Smooth muscle cell (in vitro differentiated cells): ENCODE measurements at regions not wholly inside any gene's neighbourhood (a gene's known extent, or its start where the extent isn't known, plus 50 kb on each side); places are given as distances from the start of the nearest gene placed in this dataset.

Source experiments
- DNase-seq: peaks from one replicate; lab custom pipeline; 2025; ENCODE audit not compliant: unreplicated experiment; lab: John Stamatoyannopoulos, UW
- H2AFZ ChIP-seq: fragments of 200-600 bp; sonication (generic); 2 replicates; pipeline ENCODE4 v1.6.0; 2016; ENCODE audit warnings: antibody characterized with exemption, low read depth, mild to moderate bottlenecking
- H3F3A ChIP-seq: fragments of 200-600 bp; sonication (generic); 2 replicates; pipeline ENCODE4 v1.6.0; 2017; ENCODE audit warnings: antibody characterized with exemption, low read depth
- H3K27ac ChIP-seq: fragments of 200-600 bp; sonication (generic); 2 replicates; pipeline ENCODE4 v1.5.1; 2016; ENCODE audit warnings: low read depth, mild to moderate bottlenecking
- H3K27me3 ChIP-seq: fragments of 200-600 bp; sonication (generic); 2 replicates; pipeline ENCODE4 v1.6.1; 2016; ENCODE audit warnings: low read depth, mild to moderate bottlenecking
- H3K36me3 ChIP-seq: fragments of 200-600 bp; sonication (generic); 2 replicates; pipeline ENCODE4 v1.5.1; 2016; ENCODE audit warnings: low read depth
- H3K4me1 ChIP-seq: fragments of 200-600 bp; sonication (generic); 2 replicates; pipeline ENCODE4 v1.5.1; 2016; ENCODE audit warnings: low read depth
- H3K4me2 ChIP-seq: fragments of 200-600 bp; sonication (generic); 2 replicates; pipeline ENCODE4 v1.6.0; 2016; ENCODE audit warnings: mild to moderate bottlenecking
- H3K4me3 ChIP-seq: fragments of 200-600 bp; sonication (generic); 2 replicates; pipeline ENCODE4 v1.5.1; 2016; ENCODE audit warnings: mild to moderate bottlenecking
- H3K79me2 ChIP-seq: fragments of 200-600 bp; sonication (generic); 2 replicates; pipeline ENCODE4 v1.6.0; 2016; ENCODE audit warnings: low read depth, mild to moderate bottlenecking
- H3K9ac ChIP-seq: fragments of 200-600 bp; sonication (generic); 2 replicates; pipeline ENCODE4 v1.6.0; 2016; ENCODE audit warnings: low read depth
- H3K9me3 ChIP-seq: fragments of 200-600 bp; sonication (generic); replicated peaks from 2 replicates; pipeline ENCODE4 v1.5.1; 2016; ENCODE audit warnings: low read depth
- H4K20me1 ChIP-seq: fragments of 200-600 bp; sonication (generic); 2 replicates; pipeline ENCODE4 v1.6.0; 2016; ENCODE audit warnings: low read depth
- WGBS: methylation state at CpG from one replicate; pipeline ENCODE4 v1.1.7; 2016; ENCODE audit warnings: low lambda C conversion rate; 5-methylcytosine and 5-hydroxymethylcytosine counted together
- TF ChIP-seq, protein P1 (sequence below): fragments of 200-600 bp; sonication (generic); IDR thresholded peaks from 2 replicates; pipeline ENCODE4 v1.5.1; 2017; ENCODE audit warnings: borderline replicate concordance, mild to moderate bottlenecking, antibody characterized with exemption; ENCODE audit not compliant: insufficient read depth, poor library complexity, severe bottlenecking

DNA sequence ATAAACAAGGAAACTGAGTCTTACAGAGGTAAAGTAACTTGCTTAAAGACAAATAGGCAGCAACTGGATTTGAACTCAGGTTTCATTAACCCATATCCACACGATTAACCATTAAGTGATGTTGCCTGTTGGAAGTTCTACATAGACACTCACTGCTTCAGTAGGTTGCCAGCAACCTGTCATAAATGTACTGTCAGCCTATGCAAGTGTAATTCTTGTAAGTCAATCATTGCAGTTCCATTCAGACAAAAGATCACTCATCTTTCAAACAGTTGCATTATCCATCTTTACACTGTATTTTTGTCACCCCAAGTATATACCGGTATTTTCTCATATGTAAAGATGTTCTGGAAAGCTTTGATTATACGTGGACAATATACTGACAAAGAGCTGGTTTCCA lies 676.9 kb upstream of the PCDH20 start:
- Histone ChIP-seq H3K79me2 (no peaks in the 10 kb centered on the region), H3K36me3 (no peaks in the 10 kb centered on the region), H3K9me3 (no peaks in the 10 kb centered on the region), H3K27ac (no peak overlapping the region), H3K4me2 (no peak overlapping the region), H3K27me3 (no peaks in the 10 kb centered on the region), H3K9ac (no peak overlapping the region), H3F3A (no peaks in the 10 kb centered on the region), H3K4me1 (no peaks in the 10 kb centered on the region), H4K20me1 (no peaks in the 10 kb centered on the region), H2AFZ (no peak overlapping the region), H3K4me3 (no peak overlapping the region)
- no peak for DNase-seq
- TF ChIP-seq, protein P1, sequence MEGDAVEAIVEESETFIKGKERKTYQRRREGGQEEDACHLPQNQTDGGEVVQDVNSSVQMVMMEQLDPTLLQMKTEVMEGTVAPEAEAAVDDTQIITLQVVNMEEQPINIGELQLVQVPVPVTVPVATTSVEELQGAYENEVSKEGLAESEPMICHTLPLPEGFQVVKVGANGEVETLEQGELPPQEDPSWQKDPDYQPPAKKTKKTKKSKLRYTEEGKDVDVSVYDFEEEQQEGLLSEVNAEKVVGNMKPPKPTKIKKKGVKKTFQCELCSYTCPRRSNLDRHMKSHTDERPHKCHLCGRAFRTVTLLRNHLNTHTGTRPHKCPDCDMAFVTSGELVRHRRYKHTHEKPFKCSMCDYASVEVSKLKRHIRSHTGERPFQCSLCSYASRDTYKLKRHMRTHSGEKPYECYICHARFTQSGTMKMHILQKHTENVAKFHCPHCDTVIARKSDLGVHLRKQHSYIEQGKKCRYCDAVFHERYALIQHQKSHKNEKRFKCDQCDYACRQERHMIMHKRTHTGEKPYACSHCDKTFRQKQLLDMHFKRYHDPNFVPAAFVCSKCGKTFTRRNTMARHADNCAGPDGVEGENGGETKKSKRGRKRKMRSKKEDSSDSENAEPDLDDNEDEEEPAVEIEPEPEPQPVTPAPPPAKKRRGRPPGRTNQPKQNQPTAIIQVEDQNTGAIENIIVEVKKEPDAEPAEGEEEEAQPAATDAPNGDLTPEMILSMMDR: no peak
- WGBS: 85% methylated on average over 3 of the region's 3 CpGs

DNA sequence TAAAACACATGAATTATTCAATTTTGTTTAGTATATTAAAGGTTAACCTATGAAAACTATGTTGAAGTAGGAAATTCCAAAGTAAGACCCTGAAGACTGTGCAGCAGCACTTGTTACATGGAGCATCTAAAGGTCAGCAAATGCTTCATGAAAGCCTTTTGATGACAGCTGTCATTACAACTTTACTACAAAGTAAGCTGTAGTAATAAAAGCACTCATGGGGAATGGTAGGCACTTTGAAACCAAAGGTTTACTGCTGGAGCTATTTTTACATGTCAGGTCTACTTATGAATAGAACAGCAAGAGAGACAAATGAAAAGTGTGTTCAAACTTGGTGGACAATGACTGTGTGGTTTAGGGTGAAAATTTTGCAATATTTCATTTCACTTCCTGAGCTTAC lies 672.5 kb upstream of the PCDH20 start:
- Histone ChIP-seq H3K9ac (no peak overlapping the region), H3K4me2 (no peak overlapping the region), H3K79me2 (no peaks in the 10 kb centered on the region), H3F3A (no peaks in the 10 kb centered on the region), H3K27ac (no peak overlapping the region), H3K4me1 (no peaks in the 10 kb centered on the region), H3K4me3 (no peak overlapping the region), H3K27me3 (no peaks in the 10 kb centered on the region), H2AFZ (no peak overlapping the region), H3K36me3 (no peaks in the 10 kb centered on the region), H3K9me3 (no peaks in the 10 kb centered on the region), H4K20me1 (no peaks in the 10 kb centered on the region)
- DNase-seq: no peak
- TF ChIP-seq, protein P1: no peak

DNA sequence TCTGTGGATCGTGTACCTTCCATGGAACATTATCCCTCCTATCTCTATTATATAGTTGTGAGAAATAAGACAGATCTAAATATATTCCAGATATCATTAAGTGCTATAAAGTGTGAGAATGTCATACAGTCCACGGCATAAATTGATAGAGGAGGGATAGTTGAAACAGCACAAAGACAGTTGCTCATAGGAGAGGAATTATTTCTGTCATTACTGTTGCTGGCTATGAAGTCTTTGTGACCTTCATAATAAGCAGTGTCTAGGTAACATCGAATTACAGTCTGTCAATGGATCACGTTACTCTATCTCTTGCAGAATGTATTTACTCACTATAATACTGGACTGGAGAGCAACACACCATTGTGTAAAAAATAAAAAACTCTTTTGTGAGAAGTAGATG lies 671.5 kb upstream of the PCDH20 start:
- WGBS: 87% methylated on average over 4 of the region's 4 CpGs
- H3K4me1 ChIP-seq: no peaks in the 10 kb centered on the region
- no peak overlapping the region for H3K4me3 ChIP-seq
- no peaks in the 10 kb centered on the region for H3K79me2 ChIP-seq
- H4K20me1 ChIP-seq: no peaks in the 10 kb centered on the region
- H3K4me2 ChIP-seq: no peak overlapping the region
- no peaks in the 10 kb centered on the region for H3K9me3 ChIP-seq
- H3K36me3 ChIP-seq: no peaks in the 10 kb centered on the region
- DNase-seq: no peak
- TF ChIP-seq, protein P1: no peak
- H3F3A ChIP-seq: no peaks in the 10 kb centered on the region
- H3K27ac ChIP-seq: no peak overlapping the region
- H3K27me3 ChIP-seq: no peaks in the 10 kb centered on the region
- H2AFZ ChIP-seq: no peak overlapping the region
- H3K9ac ChIP-seq: no peak overlapping the region

DNA sequence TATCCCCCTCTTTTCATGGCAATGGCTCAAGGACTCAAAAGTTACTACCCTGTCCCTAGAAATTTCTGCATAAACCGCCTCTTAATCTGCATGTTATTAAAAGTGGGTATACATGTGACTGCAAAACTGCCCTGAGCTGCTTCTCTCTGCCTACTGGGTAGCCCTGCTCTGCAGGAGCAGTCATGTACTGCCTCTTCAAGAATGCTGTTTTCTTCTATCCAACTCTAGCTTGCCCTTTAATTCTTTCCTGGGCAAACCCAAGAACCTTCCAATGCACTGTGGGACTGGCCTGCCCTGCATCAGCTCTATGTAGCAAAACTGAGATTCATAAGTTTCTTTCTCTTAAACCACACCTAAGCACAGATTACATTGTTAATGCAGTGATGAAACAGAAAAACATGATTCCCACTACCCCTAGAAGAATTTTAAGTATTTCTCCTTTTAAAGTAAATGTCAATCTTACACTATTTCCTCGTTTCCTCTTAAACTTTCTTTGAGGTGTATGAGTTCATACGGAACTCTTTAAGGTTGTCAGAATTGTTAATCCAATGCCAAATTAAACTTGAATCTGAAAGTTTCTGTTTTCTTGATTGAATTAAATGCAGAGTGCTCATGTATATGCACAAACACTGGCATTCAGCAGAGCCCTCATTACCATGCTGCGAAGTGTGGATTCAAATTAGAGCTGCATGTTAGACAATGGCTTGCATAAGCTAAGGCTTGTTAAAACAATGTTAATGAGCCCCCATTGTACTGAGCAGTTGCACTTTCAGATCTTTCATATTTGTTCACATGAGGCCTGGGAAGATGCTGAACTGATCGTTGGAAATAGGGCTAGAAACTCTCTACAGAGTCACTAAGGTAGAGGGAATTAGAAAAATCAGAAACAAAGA lies 669.9 kb upstream of the PCDH20 start:
- H3K4me1 ChIP-seq: no peaks in the 10 kb centered on the region
- no peaks in the 10 kb centered on the region for H3K36me3 ChIP-seq
- no peaks in the 10 kb centered on the region for H3F3A ChIP-seq
- no peak overlapping the region for H3K27ac ChIP-seq
- H3K9ac ChIP-seq: no peak overlapping the region
- H3K9me3 ChIP-seq: no peaks in the 10 kb centered on the region
- no peak overlapping the region for H3K4me3 ChIP-seq
- WGBS: 73% methylated on average over 5 of the region's 5 CpGs
- H4K20me1 ChIP-seq: no peaks in the 10 kb centered on the region
- no peaks in the 10 kb centered on the region for H3K79me2 ChIP-seq
- H3K27me3 ChIP-seq: no peaks in the 10 kb centered on the region
- no peak overlapping the region for H2AFZ ChIP-seq
- TF ChIP-seq, protein P1: no peak
- no peak for DNase-seq
- no peak overlapping the region for H3K4me2 ChIP-seq
